ENCODE measurements at regions not wholly inside any gene's neighbourhood (a gene's known extent, or its start where the extent isn't known, plus 50 kb on each side); places are given as distances from the start of the nearest gene placed in this dataset.
A peak's percentile ranks its signal among the peaks of the same experiment; 100 is the strongest.

- Histone ChIP-seq H3K9me3 (ENCODE audit: control insufficient read depth, low read length) (no peaks in the 10 kb centered on the region), H3K27me3 (ENCODE audit: control insufficient read depth, insufficient read depth, low read length, poor library complexity, severe bottlenecking) (no peaks in the 10 kb centered on the region), H3K36me3 (ENCODE audit: control insufficient read depth, insufficient read depth, low read length) (peaks cover 68% of the 10 kb centered on the region), H3K27ac (ENCODE audit: low read depth, low read length) (no peak overlapping the region), H3K4me3 (ENCODE audit: low read length) (no peak overlapping the region), H3K9ac (ENCODE audit: extremely low read depth, low read length, poor library complexity, severe bottlenecking) (no peak overlapping the region), H3K4me1 (ENCODE audit: control insufficient read depth, insufficient read depth, low read length) (no peaks in the 10 kb centered on the region)
- no peaks in the 10 kb centered on the region for H3K9me3 Mint-ChIP-seq
- TF ChIP-seq CTCF (conservative IDR thresholded peaks at IDR 0.05), result peak; percentile 20
- H3K27ac Mint-ChIP-seq, result no peak overlapping the region
- no peaks in the 10 kb centered on the region for H3K27me3 Mint-ChIP-seq (ENCODE audit: insufficient read depth)
- peaks cover 54% of the 10 kb centered on the region for H3K36me3 Mint-ChIP-seq (ENCODE audit: low read depth)
- DNase-seq, result no peak
- H3K4me3 Mint-ChIP-seq, result no peak overlapping the region
- H3K4me1 Mint-ChIP-seq, result peaks cover 17% of the 10 kb centered on the region
- WGBS, 2 experiments (ENCODE audit: insufficient coverage in 1 of 2, insufficient read length in 1 of 2), result 92 to 93% methylated on average over 15 of the region's 15 CpGs
Measured at GRCh38 chr15:62740141-62741004, 302.2 kb upstream of the TPM1 start.

GRCh38 chr15:62741106-62741505 lies 301.4 kb upstream of the TPM1 start:
- H3K36me3 ChIP-seq (ENCODE audit: control insufficient read depth, insufficient read depth, low read length), result peaks cover 69% of the 10 kb centered on the region
- Mint-ChIP-seq H3K27me3 (ENCODE audit: insufficient read depth) (no peaks in the 10 kb centered on the region), H3K27ac (no peak overlapping the region), H3K36me3 (ENCODE audit: low read depth) (peaks cover 51% of the 10 kb centered on the region), H3K9me3 (no peaks in the 10 kb centered on the region), H3K4me3 (no peak overlapping the region), H3K4me1 (peaks cover 16% of the 10 kb centered on the region)
- no peak overlapping the region for H3K4me3 ChIP-seq (ENCODE audit: low read length)
- H3K4me1 ChIP-seq (ENCODE audit: control insufficient read depth, insufficient read depth, low read length), result no peaks in the 10 kb centered on the region
- no peak overlapping the region for H3K27ac ChIP-seq (ENCODE audit: low read depth, low read length)
- TF ChIP-seq CTCF (conservative IDR thresholded peaks at IDR 0.05), result no peak
- no peak overlapping the region for H3K9ac ChIP-seq (ENCODE audit: extremely low read depth, low read length, poor library complexity, severe bottlenecking)
- no peak for DNase-seq
- H3K9me3 ChIP-seq (ENCODE audit: control insufficient read depth, low read length), result no peaks in the 10 kb centered on the region
- H3K27me3 ChIP-seq (ENCODE audit: control insufficient read depth, insufficient read depth, low read length, poor library complexity, severe bottlenecking), result no peaks in the 10 kb centered on the region
- 90 to 97% methylated on average over 1 to 2 of the region's 2 CpGs for WGBS, 2 experiments (ENCODE audit: insufficient coverage in 1 of 2, insufficient read length in 1 of 2)

- 54 to 58% methylated on average over 6 to 8 of the region's 8 CpGs for WGBS, 2 experiments (ENCODE audit: insufficient coverage in 1 of 2, insufficient read length in 1 of 2)
- H3K4me1 ChIP-seq (ENCODE audit: control insufficient read depth, insufficient read depth, low read length), result no peaks in the 10 kb centered on the region
- DNase-seq, result peak; percentile 71
Measured at GRCh38 chr15:62742409-62743171, 300.0 kb upstream of the TPM1 start.

More at GRCh38 chr15:62742409-62743171, 300.0 kb upstream of the TPM1 start:
- Histone ChIP-seq H3K27me3 (ENCODE audit: control insufficient read depth, insufficient read depth, low read length, poor library complexity, severe bottlenecking) (no peaks in the 10 kb centered on the region), H3K36me3 (ENCODE audit: control insufficient read depth, insufficient read depth, low read length) (peaks cover 59% of the 10 kb centered on the region), H3K9ac (ENCODE audit: extremely low read depth, low read length, poor library complexity, severe bottlenecking) (no peak overlapping the region), H3K27ac (ENCODE audit: low read depth, low read length) (no peak overlapping the region), H3K9me3 (ENCODE audit: control insufficient read depth, low read length) (no peaks in the 10 kb centered on the region), H3K4me3 (ENCODE audit: low read length) (no peak overlapping the region)
- Mint-ChIP-seq H3K27me3 (ENCODE audit: insufficient read depth) (no peaks in the 10 kb centered on the region), H3K9me3 (no peaks in the 10 kb centered on the region), H3K4me1 (peaks cover 16% of the 10 kb centered on the region), H3K27ac (no peak overlapping the region), H3K4me3 (no peak overlapping the region), H3K36me3 (ENCODE audit: low read depth) (peaks cover 41% of the 10 kb centered on the region)
- peak; percentile 90 for TF ChIP-seq CTCF (conservative IDR thresholded peaks at IDR 0.05)

Data from endodermal cell (in vitro differentiated cells).